ENCODE measurements at regions not wholly inside any gene's neighbourhood (a gene's known extent, or its start where the extent isn't known, plus 50 kb on each side); places are given as distances from the start of the nearest gene placed in this dataset.

DNA sequence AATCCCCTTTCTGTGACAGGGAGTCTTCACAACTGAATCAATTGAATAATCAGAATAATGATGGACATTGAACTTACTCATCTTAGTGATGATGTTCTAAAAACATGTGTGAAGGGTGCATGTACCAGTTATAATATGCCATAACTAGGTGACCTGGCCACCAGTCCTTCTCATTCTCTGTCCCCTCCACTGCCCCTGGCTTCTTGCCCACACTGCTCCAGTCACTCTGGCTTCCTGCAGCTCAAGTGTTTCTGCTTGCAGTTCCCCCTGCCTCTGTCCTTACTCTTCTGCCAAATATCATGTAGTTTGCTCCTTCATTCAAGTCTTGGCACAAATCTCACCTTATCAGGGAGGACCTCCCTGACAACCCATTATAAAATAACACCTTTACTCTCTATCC lies 168.1 kb upstream of the SLC7A11 start:
- Histone ChIP-seq H3K36me3 (ENCODE audit: control insufficient read depth, insufficient read depth, low read length) (no peaks in the 10 kb centered on the region), H3K27me3 (ENCODE audit: control insufficient read depth, insufficient read depth, low read length) (no peaks in the 10 kb centered on the region), H3K4me3 (ENCODE audit: low read length) (no peak overlapping the region), H3K9ac (ENCODE audit: low read length) (no peak overlapping the region), H3K9me3 (ENCODE audit: control insufficient read depth, low read length) (no peaks in the 10 kb centered on the region), H3K4me1 (ENCODE audit: control insufficient read depth, insufficient read depth, low read length) (peaks cover 4% of the 10 kb centered on the region)

DNA sequence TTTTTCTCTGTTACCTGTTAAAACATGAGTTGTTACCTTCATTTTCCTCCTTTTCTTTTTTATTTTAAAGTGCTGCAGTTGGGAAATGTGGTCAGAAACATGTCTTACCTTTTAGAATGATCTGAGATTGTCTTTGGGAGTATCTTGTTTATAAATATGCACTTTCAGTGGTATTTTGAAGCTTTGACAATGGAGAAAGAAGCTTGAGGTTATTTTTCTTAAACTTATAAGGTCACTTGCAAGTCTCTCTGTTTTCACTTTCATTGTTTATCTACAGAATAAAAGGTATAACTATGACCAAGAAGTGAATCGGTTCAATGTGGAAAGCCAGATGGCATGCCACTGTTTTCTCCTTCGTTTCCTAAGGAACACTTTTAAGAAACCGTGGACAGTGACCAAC lies 167.5 kb upstream of the SLC7A11 start:
- no peaks in the 10 kb centered on the region for H3K27me3 ChIP-seq (ENCODE audit: control insufficient read depth, insufficient read depth, low read length)
- peaks cover 4% of the 10 kb centered on the region for H3K4me1 ChIP-seq (ENCODE audit: control insufficient read depth, insufficient read depth, low read length)
- no peaks in the 10 kb centered on the region for H3K36me3 ChIP-seq (ENCODE audit: control insufficient read depth, insufficient read depth, low read length)
- no peak overlapping the region for H3K4me3 ChIP-seq (ENCODE audit: low read length)
- H3K9ac ChIP-seq (ENCODE audit: low read length), result no peak overlapping the region
- H3K9me3 ChIP-seq (ENCODE audit: control insufficient read depth, low read length), result no peaks in the 10 kb centered on the region

DNA sequence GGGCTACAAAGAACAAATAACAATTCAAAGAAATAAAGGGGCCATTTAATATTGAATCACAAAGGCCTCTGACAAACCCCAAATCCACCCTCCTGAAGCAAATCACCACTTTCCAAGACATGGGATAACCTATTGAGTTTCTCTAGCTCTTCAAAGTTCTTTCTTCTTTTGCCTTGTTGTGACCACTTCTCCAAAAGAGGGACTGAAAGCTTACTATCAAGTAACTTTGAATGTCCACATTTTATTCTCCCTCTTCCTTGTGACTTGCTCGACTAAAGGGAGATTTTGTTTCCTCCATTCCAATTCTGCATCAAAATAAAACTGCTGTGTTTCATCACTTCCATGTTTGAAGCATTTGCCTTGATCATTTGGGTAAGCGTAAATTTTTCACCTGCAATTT lies 166.6 kb upstream of the SLC7A11 start:
- Histone ChIP-seq H3K36me3 (ENCODE audit: control insufficient read depth, insufficient read depth, low read length) (no peaks in the 10 kb centered on the region), H3K27me3 (ENCODE audit: control insufficient read depth, insufficient read depth, low read length) (no peaks in the 10 kb centered on the region)

DNA sequence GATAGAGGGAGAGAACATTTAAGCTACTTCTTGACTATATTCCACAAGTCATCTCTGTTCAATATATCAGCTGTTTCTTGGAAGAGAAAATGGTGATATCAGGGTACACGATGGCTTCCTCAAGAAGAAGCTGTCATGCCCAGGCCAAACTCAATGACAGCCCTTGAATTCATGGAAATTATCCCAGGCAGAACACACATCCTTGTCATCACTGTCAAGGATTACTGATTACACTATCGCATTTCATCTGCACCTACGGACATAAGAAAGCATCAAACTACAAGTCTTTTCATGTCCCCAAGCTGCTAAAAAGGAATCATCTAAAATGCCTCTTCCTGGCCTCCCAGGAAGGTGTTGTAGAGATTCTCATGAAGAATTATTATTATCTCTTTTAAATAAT lies 165.2 kb upstream of the SLC7A11 start:
- no peaks in the 10 kb centered on the region for H3K36me3 ChIP-seq (ENCODE audit: control insufficient read depth, insufficient read depth, low read length)
- no peak overlapping the region for H3K9ac ChIP-seq (ENCODE audit: low read length)
- H3K27me3 ChIP-seq (ENCODE audit: control insufficient read depth, insufficient read depth, low read length), result no peaks in the 10 kb centered on the region
- no peaks in the 10 kb centered on the region for H3K9me3 ChIP-seq (ENCODE audit: control insufficient read depth, low read length)
- H3K4me1 ChIP-seq (ENCODE audit: control insufficient read depth, insufficient read depth, low read length), result peaks cover 4% of the 10 kb centered on the region
- no peak overlapping the region for H3K4me3 ChIP-seq (ENCODE audit: low read length)

More for the DNA sequence above, 166.6 kb upstream of the SLC7A11 start:
- H3K9me3 ChIP-seq (ENCODE audit: control insufficient read depth, low read length), result no peaks in the 10 kb centered on the region
- H3K4me3 ChIP-seq (ENCODE audit: low read length), result no peak overlapping the region
- peaks cover 4% of the 10 kb centered on the region for H3K4me1 ChIP-seq (ENCODE audit: control insufficient read depth, insufficient read depth, low read length)
- no peak overlapping the region for H3K9ac ChIP-seq (ENCODE audit: low read length)

DNA sequence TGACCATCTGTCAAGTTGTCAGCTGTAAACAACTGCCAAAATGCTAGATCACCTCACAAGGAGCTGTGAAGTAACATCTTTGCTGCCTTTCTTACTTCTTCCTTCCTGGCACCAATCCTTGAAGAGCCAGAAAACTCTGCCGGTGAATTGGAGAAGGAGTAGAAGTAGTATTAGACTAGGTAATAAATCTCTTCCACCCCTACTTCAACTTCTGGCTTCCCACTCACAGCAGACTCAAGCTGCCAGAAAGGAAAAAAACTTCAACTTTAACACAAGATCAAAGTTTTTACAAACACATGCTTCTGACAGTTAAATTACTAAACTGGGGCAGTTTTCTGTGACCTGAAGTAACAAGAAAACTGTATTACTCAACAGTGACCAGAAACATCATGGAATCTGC lies 164.7 kb upstream of the SLC7A11 start:
- Histone ChIP-seq H3K4me1 (ENCODE audit: control insufficient read depth, insufficient read depth, low read length) (peaks cover 4% of the 10 kb centered on the region), H3K9ac (ENCODE audit: low read length) (no peak overlapping the region), H3K27me3 (ENCODE audit: control insufficient read depth, insufficient read depth, low read length) (no peaks in the 10 kb centered on the region), H3K4me3 (ENCODE audit: low read length) (no peak overlapping the region), H3K9me3 (ENCODE audit: control insufficient read depth, low read length) (no peaks in the 10 kb centered on the region), H3K36me3 (ENCODE audit: control insufficient read depth, insufficient read depth, low read length) (no peaks in the 10 kb centered on the region)

DNA sequence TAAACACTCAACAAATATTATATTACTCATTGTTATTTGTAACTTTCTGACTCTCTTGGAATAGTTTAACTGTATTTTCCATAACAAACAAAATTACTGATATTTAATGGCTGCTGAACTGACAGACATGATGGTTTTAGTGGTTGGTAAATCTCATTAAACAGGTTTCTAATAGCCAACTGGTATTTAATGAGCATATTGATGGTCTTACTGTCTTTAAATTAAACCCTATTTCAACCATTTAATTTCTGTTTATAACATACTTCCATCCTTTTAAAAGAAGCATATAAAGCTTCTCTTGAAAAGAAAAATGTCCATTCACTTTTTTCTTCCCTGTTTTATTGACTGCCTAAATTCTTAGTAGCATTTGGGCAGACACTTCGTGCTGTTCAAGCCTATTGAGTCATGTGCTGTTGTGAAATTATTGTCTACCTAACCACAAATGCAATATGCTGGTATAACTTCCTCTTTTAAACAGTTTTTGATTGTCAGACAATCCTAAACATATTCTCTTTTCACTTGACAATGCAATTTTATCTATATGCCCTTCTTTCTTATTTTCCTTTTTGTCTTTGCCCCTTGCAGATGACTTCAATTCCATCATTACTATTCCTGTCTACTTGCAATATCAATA lies 163.9 kb upstream of the SLC7A11 start:
- Histone ChIP-seq H3K27me3 (ENCODE audit: control insufficient read depth, insufficient read depth, low read length) (no peaks in the 10 kb centered on the region), H3K36me3 (ENCODE audit: control insufficient read depth, insufficient read depth, low read length) (no peaks in the 10 kb centered on the region), H3K9ac (ENCODE audit: low read length) (no peak overlapping the region), H3K9me3 (ENCODE audit: control insufficient read depth, low read length) (no peaks in the 10 kb centered on the region), H3K4me3 (ENCODE audit: low read length) (no peak overlapping the region), H3K4me1 (ENCODE audit: control insufficient read depth, insufficient read depth, low read length) (peaks cover 4% of the 10 kb centered on the region)

DNA sequence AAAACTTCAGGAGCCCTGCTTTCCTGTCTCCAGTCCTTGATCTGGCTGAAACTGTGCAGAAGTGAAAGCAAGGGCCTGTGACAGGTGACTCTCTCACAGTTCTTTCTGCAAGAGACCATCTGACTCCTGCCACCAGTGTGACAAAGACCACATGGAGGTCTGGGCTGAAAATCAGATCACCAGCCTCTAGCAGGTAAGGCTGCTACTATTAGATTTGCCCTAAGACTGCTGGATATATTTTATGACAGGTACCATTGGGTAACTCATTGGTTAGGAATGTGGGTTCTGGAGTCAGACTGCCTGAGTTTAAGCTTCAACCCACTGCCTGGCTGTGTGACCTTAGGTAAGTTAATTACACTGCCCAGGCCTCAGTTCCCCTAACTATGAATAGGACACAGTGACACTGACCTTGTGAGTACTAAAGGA lies 163.3 kb upstream of the SLC7A11 start:
- Histone ChIP-seq H3K4me3 (ENCODE audit: low read length) (no peak overlapping the region), H3K9ac (ENCODE audit: low read length) (no peak overlapping the region), H3K36me3 (ENCODE audit: control insufficient read depth, insufficient read depth, low read length) (no peaks in the 10 kb centered on the region), H3K4me1 (ENCODE audit: control insufficient read depth, insufficient read depth, low read length) (peaks cover 4% of the 10 kb centered on the region), H3K9me3 (ENCODE audit: control insufficient read depth, low read length) (no peaks in the 10 kb centered on the region), H3K27me3 (ENCODE audit: control insufficient read depth, insufficient read depth, low read length) (no peaks in the 10 kb centered on the region)

DNA sequence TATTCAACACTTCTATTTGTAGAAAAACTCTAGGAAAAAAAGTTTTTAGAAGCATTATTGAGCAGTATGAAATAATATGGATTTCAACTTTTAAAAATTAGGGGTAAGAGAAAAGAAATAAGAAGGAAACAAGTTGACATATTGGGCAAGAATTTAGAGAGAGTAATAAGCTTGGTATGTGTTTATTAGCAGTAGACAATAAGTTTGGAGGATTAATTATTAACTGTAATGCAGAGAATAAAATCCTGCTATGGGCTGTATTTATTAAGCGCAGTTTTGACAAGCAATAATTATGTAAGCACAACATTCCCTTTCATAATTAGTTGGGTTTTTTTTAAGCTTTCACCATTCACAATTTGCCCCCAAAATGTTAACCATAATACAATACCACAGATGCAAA lies 162.7 kb upstream of the SLC7A11 start:
- Histone ChIP-seq H3K9ac (ENCODE audit: low read length) (no peak overlapping the region), H3K4me1 (ENCODE audit: control insufficient read depth, insufficient read depth, low read length) (peaks cover 4% of the 10 kb centered on the region), H3K4me3 (ENCODE audit: low read length) (no peak overlapping the region), H3K36me3 (ENCODE audit: control insufficient read depth, insufficient read depth, low read length) (no peaks in the 10 kb centered on the region), H3K9me3 (ENCODE audit: control insufficient read depth, low read length) (no peaks in the 10 kb centered on the region), H3K27me3 (ENCODE audit: control insufficient read depth, insufficient read depth, low read length) (no peaks in the 10 kb centered on the region)

DNA sequence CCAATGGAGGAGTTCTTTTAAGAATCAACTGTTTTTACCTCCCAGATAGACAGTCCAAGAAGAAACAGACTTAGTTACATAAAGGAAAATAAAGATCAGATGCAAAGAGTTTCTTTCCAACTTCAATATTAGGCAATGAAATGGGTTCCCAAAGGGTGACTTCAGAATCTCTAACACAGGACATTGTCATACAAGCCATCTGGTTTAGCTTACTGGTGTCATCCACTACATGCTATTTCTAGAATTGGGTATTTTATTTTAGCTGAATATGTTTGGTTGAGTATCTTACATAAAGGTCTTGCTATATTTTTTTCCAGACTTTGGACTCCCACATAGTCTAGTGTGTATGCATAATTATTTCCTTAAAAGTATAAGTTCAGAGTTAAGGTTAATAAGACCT lies 162.1 kb upstream of the SLC7A11 start:
- Histone ChIP-seq H3K27me3 (ENCODE audit: control insufficient read depth, insufficient read depth, low read length) (no peaks in the 10 kb centered on the region), H3K36me3 (ENCODE audit: control insufficient read depth, insufficient read depth, low read length) (no peaks in the 10 kb centered on the region), H3K9ac (ENCODE audit: low read length) (no peak overlapping the region), H3K4me3 (ENCODE audit: low read length) (no peak overlapping the region), H3K4me1 (ENCODE audit: control insufficient read depth, insufficient read depth, low read length) (peaks cover 4% of the 10 kb centered on the region), H3K9me3 (ENCODE audit: control insufficient read depth, low read length) (no peaks in the 10 kb centered on the region)

DNA sequence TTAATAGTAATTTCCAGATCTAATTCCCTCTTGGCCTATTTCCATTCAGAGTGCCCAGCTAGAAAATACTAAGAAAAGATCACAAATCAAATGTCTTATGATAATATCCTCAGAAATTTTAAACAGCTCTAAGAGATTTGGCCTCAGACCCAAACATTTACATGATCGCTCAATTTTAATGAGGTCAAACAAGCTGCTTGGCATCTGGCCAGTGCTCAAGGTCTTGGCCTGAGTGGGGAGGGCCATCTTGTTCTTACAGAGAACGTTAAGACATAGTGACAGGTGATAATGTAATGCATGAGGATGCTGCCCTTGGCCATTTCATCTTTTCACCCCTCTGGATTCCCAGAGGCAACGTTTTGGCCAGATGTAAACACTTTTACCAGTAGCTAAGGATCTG lies 159.2 kb upstream of the SLC7A11 start:
- Histone ChIP-seq H3K9ac (ENCODE audit: low read length) (no peak overlapping the region), H3K4me1 (ENCODE audit: control insufficient read depth, insufficient read depth, low read length) (peaks cover 4% of the 10 kb centered on the region), H3K36me3 (ENCODE audit: control insufficient read depth, insufficient read depth, low read length) (no peaks in the 10 kb centered on the region), H3K27me3 (ENCODE audit: control insufficient read depth, insufficient read depth, low read length) (no peaks in the 10 kb centered on the region), H3K9me3 (ENCODE audit: control insufficient read depth, low read length) (no peaks in the 10 kb centered on the region), H3K4me3 (ENCODE audit: low read length) (no peak overlapping the region)

DNA sequence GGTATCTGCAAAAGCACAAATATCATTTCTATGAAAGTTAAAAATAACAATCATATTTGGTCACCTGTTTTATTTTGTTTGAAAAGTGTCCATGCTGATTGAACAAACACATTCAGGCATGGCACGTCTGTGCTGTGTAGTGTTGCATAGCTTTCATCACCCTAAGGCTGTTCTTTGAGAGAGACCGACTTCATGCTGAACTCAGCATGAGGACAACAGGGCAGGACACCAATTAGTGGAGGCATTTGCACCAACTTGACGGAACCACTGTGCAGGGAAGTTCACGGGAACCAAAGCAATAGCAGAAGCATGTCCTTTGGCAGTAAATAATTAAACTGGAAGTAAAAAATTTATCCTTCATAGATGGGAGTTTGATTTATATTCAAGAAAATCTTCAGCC lies 158.4 kb upstream of the SLC7A11 start:
- no peaks in the 10 kb centered on the region for H3K27me3 ChIP-seq (ENCODE audit: control insufficient read depth, insufficient read depth, low read length)
- no peaks in the 10 kb centered on the region for H3K36me3 ChIP-seq (ENCODE audit: control insufficient read depth, insufficient read depth, low read length)
- no peaks in the 10 kb centered on the region for H3K9me3 ChIP-seq (ENCODE audit: control insufficient read depth, low read length)
- H3K4me1 ChIP-seq (ENCODE audit: control insufficient read depth, insufficient read depth, low read length), result peaks cover 3% of the 10 kb centered on the region
- no peak overlapping the region for H3K4me3 ChIP-seq (ENCODE audit: low read length)
- H3K9ac ChIP-seq (ENCODE audit: low read length), result no peak overlapping the region

DNA sequence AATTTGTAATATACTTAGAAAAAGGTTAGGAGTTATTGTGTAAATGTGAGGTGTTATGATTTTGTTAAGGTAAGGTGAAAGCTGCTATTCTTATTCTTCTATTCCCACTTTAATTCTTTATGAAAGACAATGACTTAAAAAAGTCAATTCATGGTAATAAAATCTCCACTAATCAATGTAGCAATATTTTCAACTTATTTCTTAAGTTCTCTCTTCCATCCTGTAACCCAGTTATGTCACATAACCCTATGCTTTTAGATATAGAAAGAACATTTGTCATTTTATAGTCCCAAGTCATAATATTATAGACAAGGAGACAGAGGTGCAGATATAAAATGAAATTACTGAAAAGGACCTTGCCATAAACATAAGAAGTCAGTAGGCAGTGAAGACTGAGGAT lies 157.9 kb upstream of the SLC7A11 start:
- no peaks in the 10 kb centered on the region for H3K27me3 ChIP-seq (ENCODE audit: control insufficient read depth, insufficient read depth, low read length)
- no peak overlapping the region for H3K4me3 ChIP-seq (ENCODE audit: low read length)
- H3K9me3 ChIP-seq (ENCODE audit: control insufficient read depth, low read length), result no peaks in the 10 kb centered on the region
- no peaks in the 10 kb centered on the region for H3K36me3 ChIP-seq (ENCODE audit: control insufficient read depth, insufficient read depth, low read length)
- H3K4me1 ChIP-seq (ENCODE audit: control insufficient read depth, insufficient read depth, low read length), result no peaks in the 10 kb centered on the region
- no peak overlapping the region for H3K9ac ChIP-seq (ENCODE audit: low read length)

DNA sequence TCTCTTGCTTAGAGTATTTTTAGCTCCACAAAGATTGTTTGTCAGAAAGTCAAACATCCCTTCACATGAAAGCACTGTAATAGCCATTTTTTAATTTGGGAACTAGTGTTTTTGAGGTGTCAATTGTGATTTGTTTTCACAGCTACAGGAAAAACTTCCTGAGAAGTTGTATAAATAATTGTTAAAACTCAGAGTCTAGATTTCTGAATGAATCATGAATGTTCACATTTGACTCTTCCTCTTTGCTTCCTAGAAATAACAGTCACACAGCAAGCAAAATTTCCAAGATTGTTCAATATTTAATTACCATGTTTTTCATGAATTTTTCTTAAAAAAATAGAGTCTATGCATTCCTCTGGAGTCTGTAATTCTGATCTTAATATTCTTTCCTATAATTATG lies 156.9 kb upstream of the SLC7A11 start:
- Histone ChIP-seq H3K27me3 (ENCODE audit: control insufficient read depth, insufficient read depth, low read length) (no peaks in the 10 kb centered on the region), H3K4me3 (ENCODE audit: low read length) (no peak overlapping the region), H3K9ac (ENCODE audit: low read length) (no peak overlapping the region), H3K9me3 (ENCODE audit: control insufficient read depth, low read length) (no peaks in the 10 kb centered on the region), H3K4me1 (ENCODE audit: control insufficient read depth, insufficient read depth, low read length) (no peaks in the 10 kb centered on the region), H3K36me3 (ENCODE audit: control insufficient read depth, insufficient read depth, low read length) (no peaks in the 10 kb centered on the region)
